ENCODE measurements at regions not wholly inside any gene's neighbourhood (a gene's known extent, or its start where the extent isn't known, plus 50 kb on each side); places are given as distances from the start of the nearest gene placed in this dataset.

DNA sequence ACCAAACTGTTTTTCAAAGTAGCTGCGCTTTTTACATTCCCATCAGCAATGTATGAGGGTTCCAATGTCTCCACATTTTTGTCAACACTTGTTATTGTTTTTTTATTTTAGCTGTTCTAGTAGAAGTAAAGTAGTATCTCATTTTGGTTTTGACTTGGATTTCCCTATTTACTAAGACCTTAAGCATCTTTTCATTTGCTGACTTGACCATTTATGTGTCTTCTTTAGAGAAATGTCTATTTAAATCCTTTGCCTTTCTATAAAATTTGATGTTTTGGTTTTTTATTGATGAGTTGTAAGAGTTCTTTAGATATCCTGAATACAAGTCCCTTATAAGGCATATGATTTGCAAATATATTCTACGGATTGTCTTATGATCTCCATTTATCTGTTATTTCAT lies 110.6 kb downstream of the CD164 start:
- no peak for TF ChIP-seq YY1 (IDR thresholded peaks at IDR 0.05; ENCODE audit: insufficient read depth, insufficient read length)
- TF ChIP-seq ZNF274 (IDR thresholded peaks at IDR 0.05; ENCODE audit: low read depth, low read length): no peak
- no peak for TF ChIP-seq SUZ12 (IDR thresholded peaks at IDR 0.05; ENCODE audit: extremely low read depth, insufficient read depth, insufficient read length)
